Spleen (tissue), 11 donors: ENCODE measurements at regions not wholly inside any gene's neighbourhood (a gene's known extent, or its start where the extent isn't known, plus 50 kb on each side); places are given as distances from the start of the nearest gene placed in this dataset.

Experiments
- DNase-seq: peaks from one replicate; pipeline ENCODE4 v3.0.0-alpha.2; 2020
- H3K27ac ChIP-seq, 8 donors: fragments of 200-600 bp; sonication (generic) in 7 of 8; 1 replicate in 4 of 8; 2 replicates in 4 of 8; pipeline versions ENCODE4 v1.5.0 to v1.8.0; 2016 to 2021; ENCODE audit warnings: inconsistent platforms in 4 of 8, mild to moderate bottlenecking in 4 of 8, moderate library complexity in 1 of 8
- H3K27me3 ChIP-seq, 7 donors: fragments of 200-600 bp; sonication (generic) in 6 of 7; replicated peaks in 1 of 7; 1 replicate in 4 of 7; 2 replicates in 3 of 7; pipeline versions ENCODE4 v1.5.0 to v1.8.0; 2016 to 2021; ENCODE audit warnings: inconsistent platforms in 3 of 7, mild to moderate bottlenecking in 1 of 7
- H3K36me3 ChIP-seq, 6 donors: fragments of 200-600 bp; sonication (generic) in 5 of 6; 1 replicate in 4 of 6; 2 replicates in 2 of 6; pipeline versions ENCODE4 v1.5.0 to v1.8.0; 2016 to 2021; ENCODE audit warnings: inconsistent platforms in 2 of 6
- H3K4me1 ChIP-seq, 6 donors: fragments of 200-600 bp; sonication (generic) in 5 of 6; 1 replicate in 3 of 6; 2 replicates in 3 of 6; pipeline versions ENCODE4 v1.5.0 to v1.8.0; 2016 to 2021; ENCODE audit warnings: inconsistent platforms in 3 of 6
- H3K4me3 ChIP-seq, 8 donors: fragments of 200-600 bp; sonication (generic) in 7 of 8; 1 replicate in 4 of 8; 2 replicates in 4 of 8; pipeline versions ENCODE4 v1.5.0 to v1.8.0; 2016 to 2021; ENCODE audit warnings: inconsistent platforms in 4 of 8, mild to moderate bottlenecking in 4 of 8, moderate library complexity in 2 of 8
- H3K9me3 ChIP-seq, 8 donors: fragments of 200-600 bp; sonication (generic) in 7 of 8; 1 replicate in 4 of 8; 2 replicates in 4 of 8; pipeline versions ENCODE4 v1.5.0 to v1.8.0; 2016 to 2021; ENCODE audit warnings: inconsistent platforms in 4 of 8
- CTCF ChIP-seq, 11 experiments: fragments of 200-600 bp in 7 of 11; fragments of 450-650 bp in 4 of 11; sonication (generic) in 4 of 11; IDR thresholded peaks in 8 of 11; conservative IDR thresholded peaks in 3 of 11; 1 replicate in 7 of 11; 2 replicates in 4 of 11; pipeline versions ENCODE4 v1.4.0 to v1.8.0; 2016 to 2021; ENCODE audit warnings: antibody characterized with exemption in 11 of 11, inconsistent platforms in 4 of 11, mild to moderate bottlenecking in 1 of 11
- POLR2A ChIP-seq, 3 donors: fragments of 450-650 bp; IDR thresholded peaks; one replicate each; pipeline ENCODE4 v1.5.1; 2017; ENCODE audit warnings: antibody characterized with exemption in 3 of 3, mild to moderate bottlenecking in 1 of 3
- POLR2AphosphoS5 ChIP-seq, 3 donors: sonication (generic); formaldehyde crosslinking; IDR thresholded peaks; one replicate each; pipeline ENCODE4 v1.5.1; 2017; ENCODE audit warnings: antibody characterized with exemption in 3 of 3
- WGBS, 5 donors: extraction: QIAGEN DNeasy Blood & Tissue Kit in 3 of 5; methylation state at CpG; one replicate each; pipeline versions ENCODE4 v1.1.5 to v1.1.7; 2013 to 2018; 5-methylcytosine and 5-hydroxymethylcytosine counted together
- intact Hi-C: fragments of 100-400 bp; cut with DNase I; formaldehyde crosslinking; loops from one replicate; pipeline ENCODE4 v1.15.0; 2023; ENCODE audit warnings: low total_unique reads
- donor health status: healthy with polysubstance abuse.
- donor health status: DM: no; HTN: no; CAD: no; lungs with moderate emphysema.
- donor health status: DM: no; HTN: no; CAD: no.
- donor health status: Bipolar disorder and iron deficiency.
- donor health status: healthy.
- donor health status: DM: no; HTN: no; CAD: no.
- donor health status: DM: yes; HTN: yes; CAD: no.

- Histone ChIP-seq H3K4me1 (no peaks in the 10 kb centered on the region), H3K27me3 (peaks cover 0 to under 1% (median 0%) of the 10 kb centered on the region in 7 donors), H3K27ac (no peak overlapping the region), H3K9me3 (no peaks in the 10 kb centered on the region), H3K36me3 (no peaks in the 10 kb centered on the region), H3K4me3 (no peak overlapping the region)
- no peak for DNase-seq
- WGBS, 5 donors: 93 to 100% (median 96%) methylated on average over 1 of the region's 1 CpG
- intact Hi-C loops: loop anchor here (10.0 kb wide), 1 partner anchor 404 kb away; no protein-coding TSS in a partner anchor
- no peak for TF ChIP-seq POLR2AphosphoS5 (IDR thresholded peaks at IDR 0.05)
Observed at GRCh38 chr5:42900734-42901133, 89.0 kb upstream of the SELENOP start.

- 87 to 96% (median 90%) methylated on average over 13 to 14 of the region's 14 CpGs for WGBS, 5 donors
- no peaks in the 10 kb centered on the region for H3K27me3 ChIP-seq
- no peaks in the 10 kb centered on the region for H3K9me3 ChIP-seq
- H3K4me3 ChIP-seq: no peak overlapping the region
- no peak for TF ChIP-seq POLR2AphosphoS5 (IDR thresholded peaks at IDR 0.05)
- no peak for TF ChIP-seq CTCF (IDR thresholded peaks at IDR 0.05 in 8 of 11, conservative IDR thresholded peaks at IDR 0.05 in 3 of 11)
- no peak for TF ChIP-seq POLR2A (IDR thresholded peaks at IDR 0.05)
- intact Hi-C loops: no loop called here
- H3K27ac ChIP-seq: no peak overlapping the region
- DNase-seq: no peak
- no peaks in the 10 kb centered on the region for H3K4me1 ChIP-seq
- H3K36me3 ChIP-seq: no peaks in the 10 kb centered on the region
Observed at GRCh38 chr5:42898760-42899159, 87.1 kb upstream of the SELENOP start.

- no peaks in the 10 kb centered on the region for H3K36me3 ChIP-seq
- TF ChIP-seq POLR2A (IDR thresholded peaks at IDR 0.05) (no peak), POLR2AphosphoS5 (IDR thresholded peaks at IDR 0.05) (no peak), CTCF (IDR thresholded peaks at IDR 0.05 in 8 of 11, conservative IDR thresholded peaks at IDR 0.05 in 3 of 11) (no peak)
- no peak overlapping the region for H3K27ac ChIP-seq
- H3K4me3 ChIP-seq: no peak overlapping the region
- intact Hi-C loops: no loop called here
- DNase-seq: no peak
- H3K4me1 ChIP-seq: no peaks in the 10 kb centered on the region
- 67 to 82% (median 72%) methylated on average over 3 of the region's 3 CpGs for WGBS, 5 donors
- H3K27me3 ChIP-seq: no peaks in the 10 kb centered on the region
- no peaks in the 10 kb centered on the region for H3K9me3 ChIP-seq
Observed at GRCh38 chr5:42896523-42896922, 84.8 kb upstream of the SELENOP start.

- intact Hi-C loops: no loop called here
- Histone ChIP-seq H3K9me3 (no peaks in the 10 kb centered on the region), H3K27me3 (no peaks in the 10 kb centered on the region), H3K27ac (no peak overlapping the region), H3K4me3 (no peak overlapping the region), H3K36me3 (no peaks in the 10 kb centered on the region), H3K4me1 (no peaks in the 10 kb centered on the region)
- 63 to 72% (median 70%) methylated on average over 13 to 20 of the region's 20 CpGs for WGBS, 5 donors
- DNase-seq: no peak
- TF ChIP-seq POLR2AphosphoS5 (IDR thresholded peaks at IDR 0.05) (no peak), CTCF (IDR thresholded peaks at IDR 0.05 in 8 of 11, conservative IDR thresholded peaks at IDR 0.05 in 3 of 11) (no peak)
Observed at GRCh38 chr5:42894057-42894456, 82.4 kb upstream of the SELENOP start.
